ENCODE measurements at regions not wholly inside any gene's neighbourhood (a gene's known extent, or its start where the extent isn't known, plus 50 kb on each side); places are given as distances from the start of the nearest gene placed in this dataset.

DNA sequence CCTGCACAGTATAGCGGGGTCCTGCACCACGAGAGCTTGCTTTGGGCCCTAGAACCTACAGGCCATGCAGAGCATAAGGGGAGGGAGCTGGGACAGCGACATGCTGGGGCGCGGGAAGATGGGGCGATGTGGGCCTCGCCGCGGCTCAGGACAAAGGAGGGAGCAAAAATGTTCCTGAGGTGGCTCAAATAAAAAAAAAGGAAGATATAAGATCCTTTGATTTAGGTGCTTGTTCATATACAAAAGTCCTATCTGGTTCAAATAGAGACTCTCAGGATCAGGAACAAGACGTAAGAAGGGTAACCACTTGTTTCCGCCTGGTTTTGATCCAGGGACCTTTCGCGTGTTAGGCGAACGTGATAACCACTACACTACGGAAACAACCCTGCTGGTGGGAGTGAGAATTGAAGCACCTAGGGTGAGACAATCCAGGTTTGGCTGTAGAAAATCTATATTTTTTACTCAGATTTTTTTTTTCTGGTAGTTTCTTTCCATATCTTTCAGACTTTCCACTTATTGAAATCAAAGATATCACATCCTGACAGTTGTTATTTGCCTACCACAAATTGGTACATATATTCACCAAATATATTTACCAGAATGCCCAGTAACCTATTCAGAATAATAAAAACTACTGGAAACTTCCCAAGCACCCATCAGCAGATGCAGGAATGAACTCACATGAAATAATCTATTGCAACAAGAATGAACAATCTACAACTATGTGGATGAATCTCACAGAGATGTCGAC, 177.9 kb upstream of the ZNF184 start (continued):
- TF ChIP-seq, protein P1, sequence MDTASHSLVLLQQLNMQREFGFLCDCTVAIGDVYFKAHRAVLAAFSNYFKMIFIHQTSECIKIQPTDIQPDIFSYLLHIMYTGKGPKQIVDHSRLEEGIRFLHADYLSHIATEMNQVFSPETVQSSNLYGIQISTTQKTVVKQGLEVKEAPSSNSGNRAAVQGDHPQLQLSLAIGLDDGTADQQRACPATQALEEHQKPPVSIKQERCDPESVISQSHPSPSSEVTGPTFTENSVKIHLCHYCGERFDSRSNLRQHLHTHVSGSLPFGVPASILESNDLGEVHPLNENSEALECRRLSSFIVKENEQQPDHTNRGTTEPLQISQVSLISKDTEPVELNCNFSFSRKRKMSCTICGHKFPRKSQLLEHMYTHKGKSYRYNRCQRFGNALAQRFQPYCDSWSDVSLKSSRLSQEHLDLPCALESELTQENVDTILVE (CRISPR knock-in tag; IDR thresholded peaks at IDR 0.05), result peak; percentile 77; the same call in 1 of the 2 replicates
- 0 out of 2 replicates have a peak, but pooled peaks have one; percentile 37 for TF ChIP-seq ZFY (CRISPR knock-in tag; IDR thresholded peaks at IDR 0.05)
- TF ChIP-seq, protein P2, sequence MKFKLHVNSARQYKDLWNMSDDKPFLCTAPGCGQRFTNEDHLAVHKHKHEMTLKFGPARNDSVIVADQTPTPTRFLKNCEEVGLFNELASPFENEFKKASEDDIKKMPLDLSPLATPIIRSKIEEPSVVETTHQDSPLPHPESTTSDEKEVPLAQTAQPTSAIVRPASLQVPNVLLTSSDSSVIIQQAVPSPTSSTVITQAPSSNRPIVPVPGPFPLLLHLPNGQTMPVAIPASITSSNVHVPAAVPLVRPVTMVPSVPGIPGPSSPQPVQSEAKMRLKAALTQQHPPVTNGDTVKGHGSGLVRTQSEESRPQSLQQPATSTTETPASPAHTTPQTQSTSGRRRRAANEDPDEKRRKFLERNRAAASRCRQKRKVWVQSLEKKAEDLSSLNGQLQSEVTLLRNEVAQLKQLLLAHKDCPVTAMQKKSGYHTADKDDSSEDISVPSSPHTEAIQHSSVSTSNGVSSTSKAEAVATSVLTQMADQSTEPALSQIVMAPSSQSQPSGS (CRISPR knock-in tag; IDR thresholded peaks at IDR 0.05), result peak; percentile 77
- TF ChIP-seq ELF4 (CRISPR knock-in tag; IDR thresholded peaks at IDR 0.05; ENCODE audit: borderline replicate concordance), result 0 out of 2 replicates have a peak, but pooled peaks have one; percentile 43
- no peak for TF ChIP-seq ZNF747 (CRISPR knock-in tag; IDR thresholded peaks at IDR 0.05; ENCODE audit: borderline replicate concordance)
- TF ChIP-seq, protein P3, sequence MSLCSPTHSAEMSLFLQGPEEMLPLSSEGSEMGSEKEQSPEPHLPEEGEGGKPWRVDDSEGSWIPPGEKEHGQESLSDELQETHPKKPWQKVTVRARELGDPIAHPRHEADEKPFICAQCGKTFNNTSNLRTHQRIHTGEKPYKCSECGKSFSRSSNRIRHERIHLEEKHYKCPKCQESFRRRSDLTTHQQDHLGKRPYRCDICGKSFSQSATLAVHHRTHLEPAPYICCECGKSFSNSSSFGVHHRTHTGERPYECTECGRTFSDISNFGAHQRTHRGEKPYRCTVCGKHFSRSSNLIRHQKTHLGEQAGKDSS (CRISPR knock-in tag; IDR thresholded peaks at IDR 0.05; ENCODE audit: borderline replicate concordance, low read depth), result peak; percentile 49; the same call in 1 of the 2 replicates
- no peak for TF ChIP-seq GTF2F1 (IDR thresholded peaks at IDR 0.05; ENCODE audit: low read length)
- TF ChIP-seq ZFYVE20 (CRISPR knock-in tag; IDR thresholded peaks at IDR 0.05; ENCODE audit: borderline replicate concordance, low read depth), result no peak
- peak; percentile 38; the same call in 1 of the 2 replicates for TF ChIP-seq ATF1 (CRISPR knock-in tag; IDR thresholded peaks at IDR 0.05)
- TF ChIP-seq SMARCC2 (IDR thresholded peaks at IDR 0.05), result no peak
- TF ChIP-seq, protein P4, sequence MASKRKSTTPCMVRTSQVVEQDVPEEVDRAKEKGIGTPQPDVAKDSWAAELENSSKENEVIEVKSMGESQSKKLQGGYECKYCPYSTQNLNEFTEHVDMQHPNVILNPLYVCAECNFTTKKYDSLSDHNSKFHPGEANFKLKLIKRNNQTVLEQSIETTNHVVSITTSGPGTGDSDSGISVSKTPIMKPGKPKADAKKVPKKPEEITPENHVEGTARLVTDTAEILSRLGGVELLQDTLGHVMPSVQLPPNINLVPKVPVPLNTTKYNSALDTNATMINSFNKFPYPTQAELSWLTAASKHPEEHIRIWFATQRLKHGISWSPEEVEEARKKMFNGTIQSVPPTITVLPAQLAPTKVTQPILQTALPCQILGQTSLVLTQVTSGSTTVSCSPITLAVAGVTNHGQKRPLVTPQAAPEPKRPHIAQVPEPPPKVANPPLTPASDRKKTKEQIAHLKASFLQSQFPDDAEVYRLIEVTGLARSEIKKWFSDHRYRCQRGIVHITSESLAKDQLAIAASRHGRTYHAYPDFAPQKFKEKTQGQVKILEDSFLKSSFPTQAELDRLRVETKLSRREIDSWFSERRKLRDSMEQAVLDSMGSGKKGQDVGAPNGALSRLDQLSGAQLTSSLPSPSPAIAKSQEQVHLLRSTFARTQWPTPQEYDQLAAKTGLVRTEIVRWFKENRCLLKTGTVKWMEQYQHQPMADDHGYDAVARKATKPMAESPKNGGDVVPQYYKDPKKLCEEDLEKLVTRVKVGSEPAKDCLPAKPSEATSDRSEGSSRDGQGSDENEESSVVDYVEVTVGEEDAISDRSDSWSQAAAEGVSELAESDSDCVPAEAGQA (IDR thresholded peaks at IDR 0.05; ENCODE audit: low read depth), result no peak
- TF ChIP-seq, protein P4 (CRISPR knock-in tag; IDR thresholded peaks at IDR 0.05; ENCODE audit: borderline replicate concordance), result 0 out of 2 replicates have a peak, but pooled peaks have one; percentile 44
- TF ChIP-seq CHD4 (IDR thresholded peaks at IDR 0.05; ENCODE audit: borderline replicate concordance, low read length), result no peak; the same call in 1 of the 2 replicates
- peak; percentile 45 for TF ChIP-seq PHF8 (CRISPR knock-in tag; IDR thresholded peaks at IDR 0.05)
- TF ChIP-seq ARNT2 (CRISPR knock-in tag; IDR thresholded peaks at IDR 0.05; ENCODE audit: low read depth), result no peak
- TF ChIP-seq, protein P5, sequence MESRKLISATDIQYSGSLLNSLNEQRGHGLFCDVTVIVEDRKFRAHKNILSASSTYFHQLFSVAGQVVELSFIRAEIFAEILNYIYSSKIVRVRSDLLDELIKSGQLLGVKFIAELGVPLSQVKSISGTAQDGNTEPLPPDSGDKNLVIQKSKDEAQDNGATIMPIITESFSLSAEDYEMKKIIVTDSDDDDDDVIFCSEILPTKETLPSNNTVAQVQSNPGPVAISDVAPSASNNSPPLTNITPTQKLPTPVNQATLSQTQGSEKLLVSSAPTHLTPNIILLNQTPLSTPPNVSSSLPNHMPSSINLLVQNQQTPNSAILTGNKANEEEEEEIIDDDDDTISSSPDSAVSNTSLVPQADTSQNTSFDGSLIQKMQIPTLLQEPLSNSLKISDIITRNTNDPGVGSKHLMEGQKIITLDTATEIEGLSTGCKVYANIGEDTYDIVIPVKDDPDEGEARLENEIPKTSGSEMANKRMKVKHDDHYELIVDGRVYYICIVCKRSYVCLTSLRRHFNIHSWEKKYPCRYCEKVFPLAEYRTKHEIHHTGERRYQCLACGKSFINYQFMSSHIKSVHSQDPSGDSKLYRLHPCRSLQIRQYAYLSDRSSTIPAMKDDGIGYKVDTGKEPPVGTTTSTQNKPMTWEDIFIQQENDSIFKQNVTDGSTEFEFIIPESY (CRISPR knock-in tag; IDR thresholded peaks at IDR 0.05), result peak; percentile 65; the same call in 1 of the 2 replicates

Measured in HepG2 (cell line).